Right lobe of liver (tissue), 4 donors: ENCODE measurements at regions not wholly inside any gene's neighbourhood (a gene's known extent, or its start where the extent isn't known, plus 50 kb on each side); places are given as distances from the start of the nearest gene placed in this dataset.

Experiments used
- CTCF ChIP-seq, 4 donors: fragments of 200-600 bp in 3 of 4; fragments of 450-650 bp in 1 of 4; IDR thresholded peaks; one replicate each; pipeline versions ENCODE4 v1.5.1 to v1.8.0; 2016 to 2022; ENCODE audit warnings: antibody characterized with exemption in 4 of 4, mild to moderate bottlenecking in 2 of 4
- POLR2A ChIP-seq: fragments of 450-650 bp; IDR thresholded peaks from one replicate; pipeline ENCODE4 v1.6.1; 2017; ENCODE audit warnings: antibody characterized with exemption, mild to moderate bottlenecking
- donor health status: DM: no; HTN: no; CAD: no.
- donor health status: DM: no; HTN: no; CAD: no.
- donor health status: DM: no; HTN: yes; CAD: no.

DNA sequence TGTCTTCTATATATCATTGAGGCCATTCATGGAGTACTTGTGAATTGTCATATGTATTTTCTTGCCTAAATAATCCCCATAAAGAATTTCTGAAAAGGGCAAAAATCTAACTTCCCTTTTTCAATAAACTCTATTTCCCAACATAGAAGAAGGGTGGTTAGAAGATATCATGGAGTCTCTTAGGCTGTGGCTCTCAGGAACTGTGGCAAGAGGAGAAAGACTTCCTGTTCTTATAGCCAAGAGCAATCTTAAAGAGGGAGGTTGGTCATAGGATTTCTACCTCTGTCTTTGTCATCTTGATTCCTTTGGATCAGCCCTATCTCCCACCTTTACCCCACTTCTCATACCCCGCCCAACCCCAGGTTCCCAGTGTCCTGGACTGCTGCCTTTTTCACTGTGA, 175.8 kb downstream of the TYW3 start:
- no peak for TF ChIP-seq CTCF (IDR thresholded peaks at IDR 0.05)
- no peak for TF ChIP-seq POLR2A
